Caco-2 (cell line): ENCODE measurements at regions not wholly inside any gene's neighbourhood (a gene's known extent, or its start where the extent isn't known, plus 50 kb on each side); places are given as distances from the start of the nearest gene placed in this dataset.

Experiments
- BruUV-seq: library from RNA; stranded (reverse); fragments of 400-500 nt; replicated peaks from 2 replicates; lab custom pipeline; 2021; lab: Mats Ljungman, UMichigan
- CTCF ChIA-PET: fragments of 300-600 bp; sonication (Branson Sonifier 250); formaldehyde crosslinking; loops from one replicate; lab custom pipeline; 2022; ENCODE audit warnings: antibody characterized with exemption; lab: Charles Lee
- POLR2A ChIA-PET: fragments of 300-600 bp; sonication (Branson Sonifier 250); formaldehyde crosslinking; loops from one replicate; lab custom pipeline; 2022; ENCODE audit warnings: antibody characterized with exemption; lab: Charles Lee
- DNase-seq, 2 experiments: peaks; one replicate each; pipeline versions ENCODE4 v3.0.0 to v3.0.0-alpha.2; 2020 to 2022
- H3K27me3 ChIP-seq: replicated peaks from 2 replicates; pipeline ENCODE4 v1.6.0; 2011; ENCODE audit warnings: low read length; ENCODE audit not compliant: control insufficient read depth, insufficient read depth
- H3K36me3 ChIP-seq: 2 replicates; pipeline ENCODE4 v1.5.1; 2011; ENCODE audit warnings: low read length; ENCODE audit not compliant: control insufficient read depth, insufficient read depth
- H3K4me1 ChIP-seq: fragments of 250-450 bp; sonication (Bioruptor Pico); 2 replicates; pipeline ENCODE4 v1.5.1; 2020; ENCODE audit warnings: mild to moderate bottlenecking
- H3K4me3 ChIP-seq: 2 replicates; pipeline ENCODE4 v1.5.1; 2011; ENCODE audit warnings: low read depth, mild to moderate bottlenecking, control low read depth, low read length
- H3K9me3 ChIP-seq: fragments of 250-450 bp; sonication (Bioruptor Pico); 2 replicates; pipeline ENCODE4 v1.5.1; 2020; ENCODE audit warnings: mild to moderate bottlenecking, moderate library complexity
- H3K27ac Mint-ChIP-seq: one replicate; pipeline ENCODE4 v1.8.0; 2022; ENCODE audit warnings: mixed read lengths; ENCODE audit not compliant: unreplicated experiment
- H3K27me3 Mint-ChIP-seq: one replicate; pipeline ENCODE4 v1.8.0; 2022; ENCODE audit warnings: mixed read lengths; ENCODE audit not compliant: insufficient read depth, unreplicated experiment
- H3K36me3 Mint-ChIP-seq: one replicate; pipeline ENCODE4 v1.8.0; 2022; ENCODE audit warnings: mild to moderate bottlenecking, mixed read lengths; ENCODE audit not compliant: insufficient read depth, unreplicated experiment
- H3K4me1 Mint-ChIP-seq: one replicate; pipeline ENCODE4 v1.8.0; 2022; ENCODE audit warnings: low read depth, mixed read lengths; ENCODE audit not compliant: unreplicated experiment
- H3K4me3 Mint-ChIP-seq: one replicate; pipeline ENCODE4 v1.8.0; 2022; ENCODE audit warnings: mild to moderate bottlenecking, moderate library complexity, mixed read lengths; ENCODE audit not compliant: unreplicated experiment
- H3K9me3 Mint-ChIP-seq: one replicate; pipeline ENCODE4 v1.8.0; 2022; ENCODE audit warnings: mixed read lengths; ENCODE audit not compliant: unreplicated experiment
- intact Hi-C: fragments of 100-400 bp; cut with micrococcal nuclease; formaldehyde crosslinking; loops from one replicate; pipeline ENCODE4 v1.10.0; 2022; ENCODE audit not compliant: unreplicated experiment
- TF ChIP-seq, protein P1 (sequence below), 2 experiments: fragments of 200-600 bp in 1 of 2; IDR thresholded peaks; 1 replicate in 1 of 2; 2 replicates in 1 of 2; pipeline versions ENCODE4 v1.5.1 to v1.8.0; 2011 to 2022; ENCODE audit warnings: antibody characterized with exemption in 1 of 2, control low read depth in 1 of 2, inconsistent platforms in 1 of 2, low read depth in 1 of 2, low read length in 1 of 2, mild to moderate bottlenecking in 1 of 2, moderate library complexity in 1 of 2; ENCODE audit not compliant: insufficient read depth in 1 of 2, severe bottlenecking in 1 of 2, unreplicated experiment in 1 of 2

DNA sequence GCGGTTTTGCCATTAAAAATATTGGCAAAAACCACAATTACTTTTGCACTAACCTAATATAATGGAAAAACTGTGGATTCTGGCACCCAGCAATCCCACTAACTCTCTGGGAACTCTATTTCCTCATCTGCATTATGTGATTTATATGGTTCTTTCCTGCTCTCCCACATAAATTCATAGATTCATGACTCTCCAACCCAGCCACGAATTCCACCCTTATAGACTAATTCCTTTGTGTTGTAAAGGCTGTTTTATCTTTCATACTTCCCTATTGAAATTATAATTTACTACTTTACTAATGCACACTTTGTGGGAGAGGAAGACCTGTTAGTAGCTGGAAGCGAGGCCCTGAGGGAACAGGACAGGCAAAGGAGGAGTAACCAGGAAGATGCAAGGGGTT is 88.4 kb upstream of the GNAO1 start:
- no peak overlapping the region for H3K27ac Mint-ChIP-seq
- no peak for DNase-seq
- H3K36me3 ChIP-seq, result no peaks in the 10 kb centered on the region
- no peaks in the 10 kb centered on the region for H3K4me1 ChIP-seq
- H3K4me3 Mint-ChIP-seq, result no peak overlapping the region
- no peak overlapping the region for H3K4me3 ChIP-seq
- intact Hi-C loops, result no loop called here
- TF ChIP-seq, protein P1, sequence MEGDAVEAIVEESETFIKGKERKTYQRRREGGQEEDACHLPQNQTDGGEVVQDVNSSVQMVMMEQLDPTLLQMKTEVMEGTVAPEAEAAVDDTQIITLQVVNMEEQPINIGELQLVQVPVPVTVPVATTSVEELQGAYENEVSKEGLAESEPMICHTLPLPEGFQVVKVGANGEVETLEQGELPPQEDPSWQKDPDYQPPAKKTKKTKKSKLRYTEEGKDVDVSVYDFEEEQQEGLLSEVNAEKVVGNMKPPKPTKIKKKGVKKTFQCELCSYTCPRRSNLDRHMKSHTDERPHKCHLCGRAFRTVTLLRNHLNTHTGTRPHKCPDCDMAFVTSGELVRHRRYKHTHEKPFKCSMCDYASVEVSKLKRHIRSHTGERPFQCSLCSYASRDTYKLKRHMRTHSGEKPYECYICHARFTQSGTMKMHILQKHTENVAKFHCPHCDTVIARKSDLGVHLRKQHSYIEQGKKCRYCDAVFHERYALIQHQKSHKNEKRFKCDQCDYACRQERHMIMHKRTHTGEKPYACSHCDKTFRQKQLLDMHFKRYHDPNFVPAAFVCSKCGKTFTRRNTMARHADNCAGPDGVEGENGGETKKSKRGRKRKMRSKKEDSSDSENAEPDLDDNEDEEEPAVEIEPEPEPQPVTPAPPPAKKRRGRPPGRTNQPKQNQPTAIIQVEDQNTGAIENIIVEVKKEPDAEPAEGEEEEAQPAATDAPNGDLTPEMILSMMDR (IDR thresholded peaks at IDR 0.05; ENCODE audit: insufficient read depth in 1 of 2, low read depth in 1 of 2, low read length in 1 of 2, severe bottlenecking in 1 of 2, unreplicated experiment in 1 of 2), result no peak
- no peaks in the 10 kb centered on the region for H3K9me3 Mint-ChIP-seq
- no peaks in the 10 kb centered on the region for H3K36me3 Mint-ChIP-seq
- no peaks in the 10 kb centered on the region for H3K9me3 ChIP-seq
- no TSS peak for BruUV-seq
- H3K27me3 Mint-ChIP-seq, result peaks cover 31% of the 10 kb centered on the region
- no peaks in the 10 kb centered on the region; the same call in 1 of the 2 replicates for H3K27me3 ChIP-seq
- POLR2A ChIA-PET, result no interaction called here
- CTCF ChIA-PET, result no interaction called here
- no peaks in the 10 kb centered on the region for H3K4me1 Mint-ChIP-seq

- ChIA-PET CTCF (no interaction called here), POLR2A (no interaction called here)
- Mint-ChIP-seq H3K36me3 (no peaks in the 10 kb centered on the region), H3K27ac (no peak overlapping the region), H3K27me3 (peaks cover 35% of the 10 kb centered on the region), H3K9me3 (no peaks in the 10 kb centered on the region), H3K4me1 (no peaks in the 10 kb centered on the region), H3K4me3 (no peak overlapping the region)
- no peaks in the 10 kb centered on the region; the same call in 1 of the 2 replicates for H3K27me3 ChIP-seq
- TF ChIP-seq, protein P1 (IDR thresholded peaks at IDR 0.05; ENCODE audit: insufficient read depth in 1 of 2, low read depth in 1 of 2, low read length in 1 of 2, severe bottlenecking in 1 of 2, unreplicated experiment in 1 of 2), result no peak
- no TSS peak for BruUV-seq
- H3K9me3 ChIP-seq, result no peaks in the 10 kb centered on the region
- H3K36me3 ChIP-seq, result no peaks in the 10 kb centered on the region
- intact Hi-C loops, result no loop called here
- no peaks in the 10 kb centered on the region for H3K4me1 ChIP-seq
- H3K4me3 ChIP-seq, result no peak overlapping the region
- no peak for DNase-seq
Measured at GRCh38 chr16:56102183-56102686, 89.1 kb upstream of the GNAO1 start.

GRCh38 chr16:56101480-56101879 is 89.8 kb upstream of the GNAO1 start:
- POLR2A ChIA-PET, result no interaction called here
- DNase-seq, result no peak
- Histone ChIP-seq H3K27me3 (no peaks in the 10 kb centered on the region; the same call in 1 of the 2 replicates), H3K36me3 (no peaks in the 10 kb centered on the region), H3K4me3 (no peak overlapping the region), H3K9me3 (no peaks in the 10 kb centered on the region), H3K4me1 (no peaks in the 10 kb centered on the region)
- Mint-ChIP-seq H3K36me3 (no peaks in the 10 kb centered on the region), H3K4me1 (no peaks in the 10 kb centered on the region), H3K27ac (no peak overlapping the region), H3K27me3 (peaks cover 31% of the 10 kb centered on the region), H3K4me3 (no peak overlapping the region), H3K9me3 (no peaks in the 10 kb centered on the region)
- BruUV-seq, result no TSS peak
- TF ChIP-seq, protein P1 (IDR thresholded peaks at IDR 0.05; ENCODE audit: insufficient read depth in 1 of 2, low read depth in 1 of 2, low read length in 1 of 2, severe bottlenecking in 1 of 2, unreplicated experiment in 1 of 2), result no peak
- intact Hi-C loops, result no loop called here
- CTCF ChIA-PET, result no interaction called here
